Endothelial cell of umbilical vein (primary cell): ENCODE measurements at regions not wholly inside any gene's neighbourhood (a gene's known extent, or its start where the extent isn't known, plus 50 kb on each side); places are given as distances from the start of the nearest gene placed in this dataset.

Experiments
- BruUV-seq: library from RNA; stranded (reverse); fragments of 400-500 nt; replicated peaks from 2 replicates; lab custom pipeline; 2021; lab: Mats Ljungman, UMichigan
- CTCF ChIA-PET: fragments of 300-600, 350-600 bp; sonication (Branson Sonifier 250); formaldehyde crosslinking; loops from one replicate; lab custom pipeline; 2021; ENCODE audit warnings: antibody characterized with exemption, inconsistent platforms; lab: Charles Lee
- POLR2A ChIA-PET: fragments of 300-600, 350-600 bp; sonication (Branson Sonifier 250); formaldehyde crosslinking; loops from one replicate; lab custom pipeline; 2021; ENCODE audit warnings: antibody characterized with exemption, inconsistent platforms; lab: Charles Lee
- DNase-seq: peaks from one replicate; pipeline ENCODE4 v3.0.0-alpha.2; 2011; ENCODE audit warnings: low read depth, low spot score
- FAIRE-seq: peaks from 2 replicates; lab custom pipeline; 2011; peaks lifted over from hg19 to GRCh38; lab: Jason Lieb, UNC
- H2AFZ ChIP-seq: 2 replicates; pipeline ENCODE4 v1.6.0; 2012; ENCODE audit warnings: low read depth, low read length, control low read depth, inconsistent platforms
- H3K27ac ChIP-seq: 2 replicates; pipeline ENCODE4 v1.5.1; 2011; ENCODE audit warnings: low read depth, mild to moderate bottlenecking, control low read depth, low read length, moderate library complexity; ENCODE audit not compliant: insufficient read depth
- H3K27me3 ChIP-seq, 2 experiments: 2 replicates each; pipeline versions ENCODE4 v1.6.0 to v1.6.1; 2011; ENCODE audit warnings: low read length in 2 of 2, mixed read lengths in 1 of 2; ENCODE audit not compliant: control insufficient read depth in 2 of 2, insufficient read depth in 2 of 2
- H3K36me3 ChIP-seq, 2 experiments: 2 replicates in 1 of 2; 3 replicates in 1 of 2; pipeline ENCODE4 v1.5.1; 2011; ENCODE audit warnings: low read length in 2 of 2, mild to moderate bottlenecking in 1 of 2, moderate library complexity in 1 of 2; ENCODE audit not compliant: control insufficient read depth in 2 of 2, insufficient read depth in 2 of 2; ENCODE audit errors: extremely low read depth in 1 of 2
- H3K4me1 ChIP-seq: 3 replicates; pipeline ENCODE4 v1.5.1; 2011; ENCODE audit warnings: mild to moderate bottlenecking, low read length; ENCODE audit not compliant: control insufficient read depth, insufficient read depth; ENCODE audit errors: extremely low read depth
- H3K4me2 ChIP-seq: 2 replicates; pipeline ENCODE4 v1.6.1; 2011; ENCODE audit warnings: low read length, control low read depth, mixed read lengths; ENCODE audit not compliant: insufficient read depth
- H3K4me3 ChIP-seq, 3 experiments: fragments of 200-600 bp in 1 of 3; sonication (generic), shearing (Covaris generic) in 1 of 3; replicated peaks in 1 of 3; 2 replicates each; pipeline ENCODE4 v1.5.1; 2011 to 2016; ENCODE audit warnings: control low read depth in 3 of 3, low read length in 3 of 3, mild to moderate bottlenecking in 2 of 3, inconsistent platforms in 1 of 3, low read depth in 1 of 3, moderate library complexity in 1 of 3; ENCODE audit not compliant: insufficient read depth in 1 of 3
- H3K79me2 ChIP-seq: 2 replicates; pipeline ENCODE4 v1.6.0; 2012; ENCODE audit warnings: low read length, inconsistent platforms; ENCODE audit not compliant: control insufficient read depth, insufficient read depth
- H3K9ac ChIP-seq: replicated peaks from 2 replicates; pipeline ENCODE3; 2011; ENCODE audit warnings: low read length, control low read depth; ENCODE audit not compliant: insufficient read depth; ENCODE audit errors: extremely low read depth
- H3K9me1 ChIP-seq: replicated peaks from 3 replicates; pipeline ENCODE4 v1.6.0; 2011; ENCODE audit warnings: mild to moderate bottlenecking, low read length; ENCODE audit not compliant: control insufficient read depth, insufficient read depth; ENCODE audit errors: extremely low read depth
- H3K9me3 ChIP-seq: replicated peaks from 2 replicates; pipeline ENCODE4 v1.5.1; 2012; ENCODE audit warnings: low read length, inconsistent platforms; ENCODE audit not compliant: control insufficient read depth, insufficient read depth
- H4K20me1 ChIP-seq: replicated peaks from 2 replicates; pipeline ENCODE3; 2011; ENCODE audit warnings: mild to moderate bottlenecking, low read length; ENCODE audit not compliant: control insufficient read depth, insufficient read depth; ENCODE audit errors: extremely low read depth
- FOS ChIP-seq: IDR thresholded peaks from 2 replicates; pipeline ENCODE4 v1.6.1; 2011; ENCODE audit warnings: mild to moderate bottlenecking, low read length, moderate library complexity, borderline replicate concordance; ENCODE audit not compliant: insufficient read depth
- GATA2 ChIP-seq: IDR thresholded peaks from 2 replicates; pipeline ENCODE4 v1.7.0; 2011; ENCODE audit warnings: low read depth, mild to moderate bottlenecking, moderate library complexity, mixed read lengths, low read length; ENCODE audit not compliant: insufficient read length, insufficient read depth
- MYC ChIP-seq: IDR thresholded peaks from one replicate; pipeline ENCODE4 v1.6.1; 2011; ENCODE audit warnings: mild to moderate bottlenecking, low read depth, low read length
- POLR2A ChIP-seq: IDR thresholded peaks from 2 replicates; pipeline ENCODE4 v1.6.1; 2012; ENCODE audit warnings: low read depth, mild to moderate bottlenecking, control low read depth, low read length
- POLR2AphosphoS5 ChIP-seq: IDR thresholded peaks from 2 replicates; pipeline ENCODE4 v1.6.1; 2012; ENCODE audit warnings: low read depth, mild to moderate bottlenecking, control low read depth, low read length, moderate library complexity; ENCODE audit not compliant: insufficient read depth
- dilution Hi-C: fragments of 300-500 bp; cut with MboI; formaldehyde crosslinking; loops from one replicate; pipeline ENCODE4 v1.15.0; 2019; ENCODE audit warnings: low sequenced_read_pairs; ENCODE audit not compliant: extremely low pct_ligation_motif_present
- intact Hi-C: fragments of 100-400 bp; cut with micrococcal nuclease; formaldehyde crosslinking; loops from one replicate; pipeline ENCODE4 v1.10.0; 2022
- TF ChIP-seq, protein P1 (sequence below): IDR thresholded peaks from 2 replicates; pipeline ENCODE4 v1.6.1; 2011; ENCODE audit not compliant: insufficient read depth, insufficient read length
- TF ChIP-seq, protein P2 (sequence below), 2 donors: IDR thresholded peaks; 1 replicate in 1 of 2; 2 replicates in 1 of 2; pipeline ENCODE4 v1.5.1; 2011; ENCODE audit warnings: low read length in 2 of 2, mild to moderate bottlenecking in 2 of 2, moderate library complexity in 2 of 2, control low read depth in 1 of 2, inconsistent platforms in 1 of 2, low read depth in 1 of 2; ENCODE audit not compliant: insufficient read depth in 1 of 2; ENCODE audit errors: extremely low read depth in 1 of 2

DNA sequence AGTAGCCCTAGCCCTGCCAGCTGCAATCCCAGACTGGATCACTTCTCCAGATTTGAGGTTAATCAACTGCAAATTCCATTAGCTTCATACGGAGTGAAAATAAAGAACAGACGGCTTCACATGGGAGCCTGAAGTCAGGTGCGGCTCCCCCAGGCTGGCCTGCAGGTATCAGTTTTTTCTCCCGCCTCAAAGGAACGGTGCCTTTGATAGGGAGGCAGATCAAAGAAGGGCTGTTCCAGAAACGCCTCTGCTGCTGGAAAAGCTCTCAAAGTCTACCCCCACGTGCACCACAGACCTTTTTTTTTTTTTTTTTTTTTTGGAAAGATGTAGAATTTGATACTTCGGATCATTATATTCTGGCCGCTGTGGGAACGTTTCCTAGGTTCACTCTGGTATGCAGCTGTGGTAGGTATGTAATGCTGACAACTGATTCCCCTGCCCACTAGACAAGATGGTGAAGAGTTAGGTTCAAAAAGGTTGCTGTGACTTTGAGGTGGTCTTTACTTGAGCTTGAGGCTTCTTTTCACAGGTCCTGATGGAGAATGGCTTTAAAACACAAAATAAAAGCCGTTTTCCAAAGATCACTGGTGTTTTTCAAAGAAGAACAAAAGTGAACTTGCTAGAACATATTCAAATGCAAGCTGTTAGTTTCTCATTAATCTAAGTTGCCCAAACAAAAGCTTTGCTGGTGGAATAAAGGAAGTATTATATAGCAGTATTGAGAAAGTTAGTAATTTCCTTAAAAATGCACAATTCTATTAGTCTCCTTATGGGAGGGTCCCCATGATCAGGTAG, 189.0 kb upstream of the NFIA start:
- no peak for DNase-seq
- dilution Hi-C loops (no loop called here), intact Hi-C loops (no loop called here)
- no peaks in the 10 kb centered on the region for H3K27me3 ChIP-seq
- no TSS peak for BruUV-seq
- H3K9ac ChIP-seq = no peak overlapping the region
- H4K20me1 ChIP-seq = no peaks in the 10 kb centered on the region
- H3K27ac ChIP-seq = no peak overlapping the region
- no peaks in the 10 kb centered on the region for H3K4me1 ChIP-seq
- no peak for FAIRE-seq
- POLR2A ChIA-PET = no interaction called here
- no peaks in the 10 kb centered on the region for H3K36me3 ChIP-seq
- CTCF ChIA-PET = interaction anchor here (0.8 to 2.1 kb wide), 4 partner anchors 9 to 45 kb away, joined by 3 to 5 read pairs (median 4); no protein-coding TSS in a partner anchor
- no peaks in the 10 kb centered on the region for H3K9me3 ChIP-seq
- TF ChIP-seq POLR2A (no peak), MYC (no peak), GATA2 (no peak), POLR2AphosphoS5 (no peak), FOS (no peak)
- TF ChIP-seq, protein P1, sequence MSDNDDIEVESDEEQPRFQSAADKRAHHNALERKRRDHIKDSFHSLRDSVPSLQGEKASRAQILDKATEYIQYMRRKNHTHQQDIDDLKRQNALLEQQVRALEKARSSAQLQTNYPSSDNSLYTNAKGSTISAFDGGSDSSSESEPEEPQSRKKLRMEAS = no peak
- TF ChIP-seq, protein P2, sequence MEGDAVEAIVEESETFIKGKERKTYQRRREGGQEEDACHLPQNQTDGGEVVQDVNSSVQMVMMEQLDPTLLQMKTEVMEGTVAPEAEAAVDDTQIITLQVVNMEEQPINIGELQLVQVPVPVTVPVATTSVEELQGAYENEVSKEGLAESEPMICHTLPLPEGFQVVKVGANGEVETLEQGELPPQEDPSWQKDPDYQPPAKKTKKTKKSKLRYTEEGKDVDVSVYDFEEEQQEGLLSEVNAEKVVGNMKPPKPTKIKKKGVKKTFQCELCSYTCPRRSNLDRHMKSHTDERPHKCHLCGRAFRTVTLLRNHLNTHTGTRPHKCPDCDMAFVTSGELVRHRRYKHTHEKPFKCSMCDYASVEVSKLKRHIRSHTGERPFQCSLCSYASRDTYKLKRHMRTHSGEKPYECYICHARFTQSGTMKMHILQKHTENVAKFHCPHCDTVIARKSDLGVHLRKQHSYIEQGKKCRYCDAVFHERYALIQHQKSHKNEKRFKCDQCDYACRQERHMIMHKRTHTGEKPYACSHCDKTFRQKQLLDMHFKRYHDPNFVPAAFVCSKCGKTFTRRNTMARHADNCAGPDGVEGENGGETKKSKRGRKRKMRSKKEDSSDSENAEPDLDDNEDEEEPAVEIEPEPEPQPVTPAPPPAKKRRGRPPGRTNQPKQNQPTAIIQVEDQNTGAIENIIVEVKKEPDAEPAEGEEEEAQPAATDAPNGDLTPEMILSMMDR (IDR thresholded peaks at IDR 0.05; ENCODE audit: extremely low read depth in 1 of 2, insufficient read depth in 1 of 2, low read depth in 1 of 2, low read length in 2 of 2) = no peak
- H3K79me2 ChIP-seq = no peaks in the 10 kb centered on the region
- no peaks in the 10 kb centered on the region for H3K9me1 ChIP-seq
- H2AFZ ChIP-seq = no peak overlapping the region
- H3K4me2 ChIP-seq = no peak overlapping the region
- H3K4me3 ChIP-seq = no peak overlapping the region
